ENCODE measurements at regions not wholly inside any gene's neighbourhood (a gene's known extent, or its start where the extent isn't known, plus 50 kb on each side); places are given as distances from the start of the nearest gene placed in this dataset.
"Not testable (repeated sequence)": the region's sequence is repeated elsewhere in the genome, so short reads cannot be mapped to it uniquely, and the experiment has no call there.

DNA sequence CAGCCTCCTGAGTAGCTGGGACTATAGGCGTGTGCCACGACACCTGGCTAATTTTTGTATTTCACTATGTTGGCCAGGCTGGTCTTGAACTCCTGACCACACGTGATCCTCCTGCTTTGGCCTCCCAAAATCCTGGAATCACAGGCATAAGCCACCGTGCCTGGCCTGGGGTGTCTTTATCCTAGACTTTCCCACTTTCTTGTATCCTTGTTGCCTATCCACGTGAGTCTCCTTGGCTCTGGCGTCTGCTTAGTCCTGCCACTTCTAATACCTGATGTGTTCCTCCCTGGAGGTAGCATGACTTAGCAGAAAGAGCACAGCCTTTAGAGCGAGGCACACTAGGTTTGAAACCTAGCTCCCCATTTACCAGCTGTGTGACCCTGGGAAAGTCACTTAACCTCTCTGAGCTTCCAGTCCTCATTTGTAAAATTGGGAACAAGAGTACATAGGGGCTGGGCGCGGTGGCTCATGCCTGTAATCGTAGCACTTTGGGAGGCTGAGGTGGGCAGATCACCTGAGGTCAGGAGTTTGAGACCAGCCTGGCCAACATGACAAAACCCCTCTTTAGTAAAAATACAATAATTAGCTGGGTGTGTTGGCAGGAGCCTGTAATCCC is 344.6 kb downstream of the TYW1 start:
- no peaks in the 10 kb centered on the region for H3K4me1 ChIP-seq (replicated peaks in 1 of 2)
- in situ Hi-C loops (cut with MboI; ENCODE audit: low pct_unique_long_range_greater_than_20kb in 2 of 9, low sequenced_read_pairs in 9 of 9, unreplicated experiment in 9 of 9), result no loop called here
- no peak overlapping the region for H3K27ac ChIP-seq
- no peak for ATAC-seq (replicated peaks in 6 of 8)
- no peak overlapping the region for H3K4me3 ChIP-seq
- WGBS, 10 experiments, result 95 to 100% (median 100%) methylated on average over 1 to 6 of the region's 10 CpGs; no CpG with 5 or more reads in 3 of the 10 experiments

- peak in 2 of 8 experiments; percentile 52 to 58 for ATAC-seq (replicated peaks in 6 of 8)
- Histone ChIP-seq H3K4me3 (no peak overlapping the region), H3K4me1 (replicated peaks in 1 of 2) (no peaks in the 10 kb centered on the region), H3K27ac (no peak overlapping the region)
- WGBS, 10 experiments, result 40 to 95% (median 83%) methylated on average over 1 to 3 of the region's 3 CpGs; no CpG with 5 or more reads in 5 of the 10 experiments
- in situ Hi-C loops (cut with MboI; ENCODE audit: low pct_unique_long_range_greater_than_20kb in 2 of 9, low sequenced_read_pairs in 9 of 9, unreplicated experiment in 9 of 9), result no loop called here
Measured at GRCh38 chr7:67343114-67343513, 346.5 kb downstream of the TYW1 start.

- peak in 1 of 8 experiments; percentile 50 for ATAC-seq (replicated peaks in 6 of 8)
Measured at GRCh38 chr7:67343572-67343971, 346.9 kb downstream of the TYW1 start.

GRCh38 chr7:67344481-67345193 is 348.0 kb downstream of the TYW1 start:
- Histone ChIP-seq H3K4me1 (replicated peaks in 1 of 2) (no peaks in the 10 kb centered on the region), H3K27ac (no peak overlapping the region), H3K4me3 (no peak overlapping the region)
- in situ Hi-C loops (cut with MboI; ENCODE audit: low pct_unique_long_range_greater_than_20kb in 2 of 9, low sequenced_read_pairs in 9 of 9, unreplicated experiment in 9 of 9), result no loop called here
- WGBS, 10 experiments, result 29 to 100% (median 100%) methylated on average over 1 to 2 of the region's 3 CpGs; no CpG with 5 or more reads in 3 of the 10 experiments
- no peak for ATAC-seq (replicated peaks in 6 of 8)

More at GRCh38 chr7:67343572-67343971, 346.9 kb downstream of the TYW1 start:
- 73 to 98% (median 83%) methylated on average over 1 to 4 of the region's 5 CpGs; no CpG with 5 or more reads in 5 of the 10 experiments for WGBS, 10 experiments
- no peaks in the 10 kb centered on the region for H3K4me1 ChIP-seq (replicated peaks in 1 of 2)
- in situ Hi-C loops (cut with MboI; ENCODE audit: low pct_unique_long_range_greater_than_20kb in 2 of 9, low sequenced_read_pairs in 9 of 9, unreplicated experiment in 9 of 9), result no loop called here
- no peak overlapping the region for H3K27ac ChIP-seq
- no peak overlapping the region for H3K4me3 ChIP-seq

DNA sequence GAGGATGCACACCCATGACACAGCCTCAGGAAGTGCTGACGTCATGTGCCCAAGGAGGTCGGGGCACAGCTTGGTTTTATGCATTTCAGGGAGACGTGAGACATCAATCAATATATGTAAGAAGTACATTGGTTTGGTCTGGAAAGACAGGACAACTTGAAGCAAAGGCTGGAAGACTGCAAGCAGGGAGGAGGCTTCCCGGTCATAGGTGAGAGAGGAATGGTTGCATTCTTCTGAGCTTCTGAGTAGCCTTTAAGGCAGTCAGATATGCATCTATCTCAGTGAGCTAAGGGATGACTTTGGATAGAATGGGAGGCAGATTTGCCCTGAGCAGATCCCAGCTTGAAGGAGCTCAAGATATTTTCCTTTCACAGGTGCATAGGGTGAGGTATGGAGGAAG is 349.5 kb downstream of the TYW1 start:
- WGBS, 10 experiments, result 73 to 100% (median 100%) methylated on average over 1 to 2 of the region's 4 CpGs; no CpG with 5 or more reads in 4 of the 10 experiments
- ATAC-seq (replicated peaks in 6 of 8), result no peak
- H3K27ac ChIP-seq, result no peak overlapping the region
- H3K4me1 ChIP-seq (replicated peaks in 1 of 2), result no peaks in the 10 kb centered on the region
- no peak overlapping the region for H3K4me3 ChIP-seq
- in situ Hi-C loops (cut with MboI; ENCODE audit: low pct_unique_long_range_greater_than_20kb in 2 of 9, low sequenced_read_pairs in 9 of 9, unreplicated experiment in 9 of 9), result no loop called here

GRCh38 chr7:67346876-67347275 is 350.2 kb downstream of the TYW1 start:
- no peaks in the 10 kb centered on the region for H3K4me1 ChIP-seq (replicated peaks in 1 of 2)
- in situ Hi-C loops (cut with MboI; ENCODE audit: low pct_unique_long_range_greater_than_20kb in 2 of 9, low sequenced_read_pairs in 9 of 9, unreplicated experiment in 9 of 9), result no loop called here
- ATAC-seq (replicated peaks in 6 of 8), result no peak
- no peak overlapping the region for H3K4me3 ChIP-seq
- 86 to 94% (median 90%) methylated on average over 1 to 3 of the region's 4 CpGs; no CpG with 5 or more reads in 6 of the 10 experiments for WGBS, 10 experiments
- no peak overlapping the region for H3K27ac ChIP-seq

DNA sequence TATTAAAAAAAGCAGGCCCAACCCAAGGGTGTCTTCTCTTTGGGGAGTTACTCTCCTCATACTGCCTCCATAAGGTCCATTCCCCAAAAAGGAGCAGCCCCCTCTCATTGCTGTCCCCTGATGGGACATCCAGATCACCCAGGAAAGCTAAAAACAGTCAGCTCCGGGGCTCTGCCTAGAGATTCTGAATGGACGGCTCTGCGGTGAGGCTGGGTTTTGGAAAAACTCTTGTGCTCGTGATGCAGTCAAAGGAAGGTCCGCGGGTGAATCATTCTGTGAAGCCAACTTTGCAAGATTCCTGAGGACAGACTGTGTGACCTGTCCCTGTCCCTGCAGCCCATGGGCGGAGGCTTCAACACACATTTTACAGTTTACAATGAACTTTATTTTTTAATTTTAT is 351.5 kb downstream of the TYW1 start:
- no peak for ATAC-seq (replicated peaks in 6 of 8)
- Histone ChIP-seq H3K4me1 (replicated peaks in 1 of 2) (no peaks in the 10 kb centered on the region), H3K27ac (no peak overlapping the region), H3K4me3 (no peak overlapping the region)
- WGBS, 10 experiments, result 64 to 100% (median 95%) methylated on average over 1 to 6 of the region's 7 CpGs; no CpG with 5 or more reads in 1 of the 10 experiments
- in situ Hi-C loops (cut with MboI; ENCODE audit: low pct_unique_long_range_greater_than_20kb in 2 of 9, low sequenced_read_pairs in 9 of 9, unreplicated experiment in 9 of 9), result no loop called here

DNA sequence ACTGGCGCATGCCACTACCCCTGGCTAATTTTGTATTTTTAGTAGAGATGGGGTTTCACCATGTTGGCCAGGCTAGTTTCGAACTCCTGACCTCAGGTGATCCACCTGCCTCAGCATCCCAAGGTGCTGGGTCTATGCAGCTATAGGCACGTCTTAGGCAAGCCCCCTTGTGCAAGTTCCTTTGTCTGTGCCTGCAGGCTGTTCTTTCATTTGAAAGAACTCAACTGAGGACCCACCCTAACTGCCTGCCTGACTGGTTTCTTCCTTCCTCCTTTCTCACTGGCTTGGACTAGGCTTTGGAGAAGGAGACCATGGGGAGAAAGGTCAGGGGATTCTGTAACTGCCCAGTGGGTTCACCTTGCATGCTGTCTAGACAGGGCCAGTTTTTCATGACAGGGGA is 361.0 kb downstream of the TYW1 start:
- ATAC-seq (replicated peaks in 6 of 8); H3K4me1 ChIP-seq (replicated peaks in 1 of 2); in situ Hi-C loops (cut with MboI; ENCODE audit: low pct_unique_long_range_greater_than_20kb in 2 of 9, low sequenced_read_pairs in 9 of 9, unreplicated experiment in 9 of 9); H3K27ac ChIP-seq; H3K4me3 ChIP-seq: not testable (repeated sequence)
- 100% methylated on average over 1 to 2 of the region's 3 CpGs; no CpG with 5 or more reads in 8 of the 10 experiments for WGBS, 10 experiments

DNA sequence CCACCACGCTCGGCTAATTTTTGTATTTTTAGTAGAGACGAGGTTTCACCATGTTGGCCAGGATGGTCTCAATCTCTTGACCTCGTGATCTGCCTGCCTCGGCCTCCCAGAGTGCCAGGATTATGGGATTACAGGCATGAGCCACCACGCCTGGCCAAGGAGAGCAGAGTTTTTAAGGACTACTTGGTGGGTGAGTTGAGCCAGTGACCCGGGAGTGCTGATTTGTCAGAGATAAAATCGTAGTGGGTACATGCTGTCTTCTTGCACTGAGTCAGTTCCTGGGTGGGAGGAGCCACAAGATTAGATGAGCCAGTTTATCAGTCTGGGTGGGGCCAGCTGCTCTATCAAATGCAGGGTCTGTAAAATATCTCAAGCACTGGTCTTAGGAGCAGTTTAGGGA is 361.7 kb downstream of the TYW1 start:
- H3K4me1 ChIP-seq (replicated peaks in 1 of 2); ATAC-seq (replicated peaks in 6 of 8); in situ Hi-C loops (cut with MboI; ENCODE audit: low pct_unique_long_range_greater_than_20kb in 2 of 9, low sequenced_read_pairs in 9 of 9, unreplicated experiment in 9 of 9); H3K4me3 ChIP-seq; H3K27ac ChIP-seq: not testable (repeated sequence)
- WGBS, 10 experiments, result 38 to 100% (median 86%) methylated on average over 1 to 8 of the region's 8 CpGs; no CpG with 5 or more reads in 4 of the 10 experiments

- H3K4me3 ChIP-seq; H3K4me1 ChIP-seq (replicated peaks in 1 of 2); in situ Hi-C loops (cut with MboI; ENCODE audit: low pct_unique_long_range_greater_than_20kb in 2 of 9, low sequenced_read_pairs in 9 of 9, unreplicated experiment in 9 of 9); ATAC-seq (replicated peaks in 6 of 8); H3K27ac ChIP-seq: not testable (repeated sequence)
- 27 to 100% (median 92%) methylated on average over 1 to 3 of the region's 3 CpGs; no CpG with 5 or more reads in 1 of the 10 experiments for WGBS, 10 experiments
Measured at GRCh38 chr7:67358738-67359137, 362.1 kb downstream of the TYW1 start.

- Histone ChIP-seq H3K4me3 (no peak overlapping the region), H3K27ac (no peak overlapping the region), H3K4me1 (replicated peaks in 1 of 2) (no peaks in the 10 kb centered on the region)
- WGBS, 10 experiments, result 58 to 100% (median 90%) methylated on average over 2 to 3 of the region's 3 CpGs; no CpG with 5 or more reads in 3 of the 10 experiments
- ATAC-seq (replicated peaks in 6 of 8), result no peak
- in situ Hi-C loops (cut with MboI; ENCODE audit: low pct_unique_long_range_greater_than_20kb in 2 of 9, low sequenced_read_pairs in 9 of 9, unreplicated experiment in 9 of 9), result no loop called here
Measured at GRCh38 chr7:67359900-67360299, 363.3 kb downstream of the TYW1 start.

- WGBS, 10 experiments, result 69 to 100% (median 80%) methylated on average over 1 to 4 of the region's 4 CpGs; no CpG with 5 or more reads in 1 of the 10 experiments
- no peak for ATAC-seq (replicated peaks in 6 of 8)
- no peak overlapping the region for H3K27ac ChIP-seq
- in situ Hi-C loops (cut with MboI; ENCODE audit: low pct_unique_long_range_greater_than_20kb in 2 of 9, low sequenced_read_pairs in 9 of 9, unreplicated experiment in 9 of 9), result no loop called here
- H3K4me1 ChIP-seq (replicated peaks in 1 of 2), result no peaks in the 10 kb centered on the region
- H3K4me3 ChIP-seq, result no peak overlapping the region
Measured at GRCh38 chr7:67361150-67361549, 364.5 kb downstream of the TYW1 start.

- ATAC-seq (replicated peaks in 6 of 8), result peak in 1 of 8 experiments; percentile 73
- Histone ChIP-seq H3K4me1 (replicated peaks in 1 of 2) (no peaks in the 10 kb centered on the region), H3K4me3 (no peak overlapping the region), H3K27ac (no peak overlapping the region)
- in situ Hi-C loops (cut with MboI; ENCODE audit: low pct_unique_long_range_greater_than_20kb in 2 of 9, low sequenced_read_pairs in 9 of 9, unreplicated experiment in 9 of 9), result no loop called here
- 40 to 100% (median 94%) methylated on average over 1 to 16 of the region's 60 CpGs; no CpG with 5 or more reads in 4 of the 10 experiments for WGBS, 10 experiments
Measured at GRCh38 chr7:67364441-67365017, 367.9 kb downstream of the TYW1 start.

Data from motor neuron (in vitro differentiated cells).